Effector CD4-positive, alpha-beta T cell (primary cell): ENCODE measurements at regions not wholly inside any gene's neighbourhood (a gene's known extent, or its start where the extent isn't known, plus 50 kb on each side); places are given as distances from the start of the nearest gene placed in this dataset.

Experiments
- DNase-seq: peaks from one replicate; pipeline ENCODE4 v3.0.0-alpha.2; 2020

GRCh38 chr6:110033101-110033500 is 55.0 kb downstream of the GPR6 start:
- no peak for DNase-seq

- no peak for DNase-seq
These were observed 55.9 kb downstream of the GPR6 start for GRCh38 chr6:110033749-110034666.

GRCh38 chr6:110034667-110035036 is 56.5 kb downstream of the GPR6 start:
- no peak for DNase-seq

- no peak for DNase-seq
These were observed 57.2 kb downstream of the GPR6 start for GRCh38 chr6:110035321-110035720.

GRCh38 chr6:110036408-110037302 is 58.5 kb downstream of the GPR6 start:
- DNase-seq, result no peak

GRCh38 chr6:110037726-110038295 is 59.7 kb downstream of the GPR6 start:
- no peak for DNase-seq

- DNase-seq, result peak; percentile 72
These were observed 61.4 kb downstream of the GPR6 start for GRCh38 chr6:110039364-110039980.

- DNase-seq, result peak; percentile 12
These were observed 61.9 kb downstream of the GPR6 start for GRCh38 chr6:110039981-110040383.

- DNase-seq, result no peak
These were observed 62.6 kb downstream of the GPR6 start for GRCh38 chr6:110040716-110041115.

- no peak for DNase-seq
These were observed 63.0 kb downstream of the GPR6 start for GRCh38 chr6:110041126-110041525.

GRCh38 chr6:110041830-110042229 is 63.7 kb downstream of the GPR6 start:
- DNase-seq, result no peak

GRCh38 chr6:110042670-110043296 is 64.7 kb downstream of the GPR6 start:
- DNase-seq, result no peak

- no peak for DNase-seq
These were observed 65.4 kb downstream of the GPR6 start for GRCh38 chr6:110043366-110043994.

- DNase-seq, result no peak
These were observed 66.0 kb downstream of the GPR6 start for GRCh38 chr6:110044096-110044495.

- DNase-seq, result no peak
These were observed 66.5 kb downstream of the GPR6 start for GRCh38 chr6:110044622-110045021.

- DNase-seq, result no peak
These were observed 70.2 kb downstream of the GPR6 start for GRCh38 chr6:110048221-110048875.

- DNase-seq, result no peak
These were observed 71.8 kb downstream of the GPR6 start for GRCh38 chr6:110049696-110050439.
